IMR-90 (cell line): ENCODE measurements at regions not wholly inside any gene's neighbourhood (a gene's known extent, or its start where the extent isn't known, plus 50 kb on each side); places are given as distances from the start of the nearest gene placed in this dataset.

Experiments used
- ATAC-seq: fragments of 200-7000 bp; cut with Tn5 transposase; 2 replicates; pipeline ENCODE4 v1.9.1; 2020; ENCODE audit warnings: low read depth, mild to moderate bottlenecking, moderate library complexity
- BruUV-seq: library from RNA; stranded (reverse); fragments of 400-500 nt; replicated peaks from 2 replicates; lab custom pipeline; 2021; lab: Mats Ljungman, UMichigan
- CTCF ChIA-PET: fragments of 300-600 bp; formaldehyde crosslinking; extraction: SDS; loops from one replicate; lab custom pipeline; 2021; ENCODE audit warnings: antibody characterized with exemption; lab: Yijun Ruan, JAX
- POLR2A ChIA-PET: fragments of 300-600 bp; sonication (Branson Sonifier 250); formaldehyde crosslinking; loops from one replicate; lab custom pipeline; 2022; ENCODE audit warnings: antibody characterized with exemption; ENCODE audit not compliant: unreplicated experiment; lab: Charles Lee
- DNase-seq: peaks from one replicate; pipeline ENCODE4 v3.0.0; 2013
- H2AFZ ChIP-seq: replicated peaks from 2 replicates; pipeline ENCODE3; 2013; ENCODE audit warnings: low read length, mild to moderate bottlenecking; ENCODE audit not compliant: poor library complexity
- H2AK5ac ChIP-seq: 2 replicates; pipeline ENCODE4 v1.6.1; 2013; ENCODE audit warnings: low read depth, low read length, inconsistent platforms
- H2AK9ac ChIP-seq: replicated peaks from 2 replicates; pipeline ENCODE3; 2013; ENCODE audit warnings: mild to moderate bottlenecking, low read depth, low read length, moderate library complexity; ENCODE audit not compliant: poor library complexity
- H2BK120ac ChIP-seq: 2 replicates; pipeline ENCODE4 v1.6.1; 2013; ENCODE audit warnings: low read depth, low read length, inconsistent platforms
- H2BK15ac ChIP-seq: 3 replicates; pipeline ENCODE4 v1.6.1; 2013; ENCODE audit warnings: low read depth, low read length, inconsistent platforms
- H2BK20ac ChIP-seq: 2 replicates; pipeline ENCODE4 v1.6.1; 2013; ENCODE audit warnings: low read depth, mild to moderate bottlenecking, inconsistent platforms, low read length, moderate library complexity
- H2BK5ac ChIP-seq: 2 replicates; pipeline ENCODE4 v1.6.1; 2013; ENCODE audit warnings: mild to moderate bottlenecking, low read depth, low read length, inconsistent platforms; ENCODE audit not compliant: poor library complexity, severe bottlenecking
- H3K14ac ChIP-seq: replicated peaks from 2 replicates; pipeline ENCODE4 v1.6.1; 2013; ENCODE audit warnings: low read depth, low read length, inconsistent platforms
- H3K18ac ChIP-seq: 2 replicates; pipeline ENCODE4 v1.6.1; 2013; ENCODE audit warnings: low read depth, low read length, control low read depth
- H3K23ac ChIP-seq: 2 replicates; pipeline ENCODE4 v1.6.1; 2013; ENCODE audit warnings: low read depth, low read length, inconsistent platforms
- H3K27ac ChIP-seq: 2 replicates; pipeline ENCODE4 v1.5.1; 2013; ENCODE audit warnings: mild to moderate bottlenecking, control low read depth, low read length; ENCODE audit not compliant: insufficient read depth
- H3K27me3 ChIP-seq: 2 replicates; pipeline ENCODE4 v1.6.1; 2013; ENCODE audit warnings: low read length; ENCODE audit not compliant: control insufficient read depth, insufficient read depth
- H3K36me3 ChIP-seq: 2 replicates; pipeline ENCODE4 v1.6.1; 2013; ENCODE audit warnings: low read length, mixed read lengths; ENCODE audit not compliant: control insufficient read depth, insufficient read depth
- H3K4ac ChIP-seq: 2 replicates; pipeline ENCODE4 v1.6.1; 2013; ENCODE audit warnings: low read depth, low read length, inconsistent platforms
- H3K4me1 ChIP-seq: 2 replicates; pipeline ENCODE4 v1.6.1; 2013; ENCODE audit warnings: low read length, mixed read lengths; ENCODE audit not compliant: control insufficient read depth, insufficient read depth
- H3K4me2 ChIP-seq: 2 replicates; pipeline ENCODE4 v1.6.1; 2013; ENCODE audit warnings: low read depth, mild to moderate bottlenecking, control low read depth, low read length, moderate library complexity
- H3K4me3 ChIP-seq: 2 replicates; pipeline ENCODE4 v1.5.1; 2013; ENCODE audit warnings: low read depth, mild to moderate bottlenecking, control low read depth, low read length, moderate library complexity; ENCODE audit not compliant: insufficient read depth
- H3K56ac ChIP-seq: 2 replicates; pipeline ENCODE4 v1.6.1; 2013; ENCODE audit warnings: low read length, inconsistent platforms; ENCODE audit not compliant: insufficient read depth; ENCODE audit errors: extremely low read depth
- H3K79me1 ChIP-seq, 2 experiments: 2 replicates each; pipeline ENCODE4 v1.6.1; 2013; ENCODE audit warnings: low read length in 2 of 2, inconsistent platforms in 1 of 2, low read depth in 1 of 2
- H3K9ac ChIP-seq: 2 replicates; pipeline ENCODE4 v1.6.1; 2013; ENCODE audit warnings: low read depth, low read length, control low read depth
- H3K9me1 ChIP-seq: 2 replicates; pipeline ENCODE4 v1.6.1; 2013; ENCODE audit warnings: low read length, inconsistent platforms; ENCODE audit not compliant: insufficient read depth
- H3K9me3 ChIP-seq: 2 replicates; pipeline ENCODE4 v1.6.1; 2013; ENCODE audit warnings: low read length; ENCODE audit not compliant: control insufficient read depth, insufficient read depth
- H4K20me1 ChIP-seq: 2 replicates; pipeline ENCODE4 v1.6.1; 2013; ENCODE audit warnings: low read length, inconsistent platforms; ENCODE audit not compliant: insufficient read depth
- H4K5ac ChIP-seq: 2 replicates; pipeline ENCODE4 v1.6.1; 2013; ENCODE audit warnings: mild to moderate bottlenecking, low read depth, low read length, control low read depth
- H4K8ac ChIP-seq, 2 experiments: 2 replicates each; pipeline ENCODE4 v1.6.1; 2013; ENCODE audit warnings: low read depth in 2 of 2, low read length in 2 of 2, control low read depth in 1 of 2, inconsistent platforms in 1 of 2
- H4K91ac ChIP-seq: 2 replicates; pipeline ENCODE4 v1.6.1; 2013; ENCODE audit warnings: low read depth, low read length, inconsistent platforms; ENCODE audit not compliant: insufficient read depth
- CEBPB ChIP-seq: IDR thresholded peaks from 2 replicates; pipeline ENCODE4 v1.6.1; 2012; ENCODE audit warnings: low read depth, low read length, improper control_type of control experiment
- WGBS, 2 experiments: methylation state at CpG; one replicate each; pipeline versions ENCODE4 v1.1.5 to v1.1.7; 2013; ENCODE audit warnings: missing lambda C conversion rate in 2 of 2; ENCODE audit not compliant: insufficient read length in 1 of 2; ENCODE audit errors: extremely low coverage in 2 of 2; 5-methylcytosine and 5-hydroxymethylcytosine counted together
- dilution Hi-C: fragments of 300-500 bp; cut with HindIII; formaldehyde crosslinking; loops from one replicate; pipeline ENCODE4 v1.14.3; 2018; ENCODE audit warnings: low sequenced_read_pairs; ENCODE audit not compliant: unreplicated experiment
- in situ Hi-C: fragments of 300-500 bp; cut with MboI; formaldehyde crosslinking; loops from 3 replicates; pipeline ENCODE4 v1.14.3; 2019; ENCODE audit warnings: low sequenced_read_pairs, inconsistent platforms, mixed read lengths
- intact Hi-C: fragments of 100-400 bp; cut with micrococcal nuclease; formaldehyde crosslinking; loops from 2 replicates; pipeline ENCODE4 v1.10.0; 2022
- TF ChIP-seq, protein P1 (sequence below): fragments of 150-350 bp; IDR thresholded peaks from 2 replicates; pipeline ENCODE4 v1.6.1; 2016; ENCODE audit warnings: low read depth, mild to moderate bottlenecking, low read length, moderate library complexity, borderline replicate concordance

DNA sequence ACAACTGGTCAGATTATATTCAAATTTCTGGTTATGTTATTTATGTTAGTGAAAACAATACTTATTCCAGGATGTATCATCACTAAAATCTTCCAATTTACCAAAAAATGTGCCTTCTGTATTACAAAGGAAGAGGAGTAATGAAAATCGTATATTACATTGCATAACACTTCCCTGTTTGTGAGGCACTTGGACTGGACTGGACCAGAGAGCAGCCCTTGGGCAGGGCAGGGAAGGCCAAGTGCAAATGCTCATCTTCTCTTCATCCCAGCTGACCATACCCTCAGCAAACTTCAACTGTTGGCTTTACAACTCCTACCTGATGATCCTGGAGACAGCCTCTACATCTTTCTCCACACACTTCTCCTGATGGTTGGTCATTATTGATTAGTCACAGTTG lies 285.7 kb upstream of the MME start:
- Histone ChIP-seq H3K4me1 (peaks cover 7% of the 10 kb centered on the region), H3K4me3 (no peak overlapping the region), H4K5ac (peak overlapping the region; percentile 70; the same call in 1 of the 2 replicates), H3K9me1 (peaks cover 4% of the 10 kb centered on the region), H3K79me1 (no peaks in the 10 kb centered on the region), H2AFZ (peak overlapping the region; percentile 24), H3K14ac (peak overlapping the region; percentile 61), H2AK5ac (peak overlapping the region; percentile 97), H2BK120ac (peak overlapping the region; percentile 83), H3K9me3 (no peaks in the 10 kb centered on the region), H2AK9ac (no peak overlapping the region), H4K20me1 (no peaks in the 10 kb centered on the region), H3K36me3 (no peaks in the 10 kb centered on the region), H2BK15ac (peak overlapping the region; percentile 92; the same call in 2 of the 3 replicates), H3K27me3 (no peaks in the 10 kb centered on the region), H3K4me2 (no peak overlapping the region), H3K27ac (no peak overlapping the region; the same call in 1 of the 2 replicates), H2BK20ac (peak overlapping the region; percentile 86), H4K8ac (peak overlapping the region; percentile 32 to 34; a peak in 2 of 4 replicates), H4K91ac (peak overlapping the region; percentile 70), H3K56ac (no peak overlapping the region), H3K23ac (peak overlapping the region; percentile 76), H3K4ac (peak overlapping the region; percentile 30), H3K9ac (no peak overlapping the region), H2BK5ac (peak overlapping the region; percentile 49), H3K18ac (peak overlapping the region; percentile 90; the same call in 1 of the 2 replicates)
- CTCF ChIA-PET = interaction anchor here (0.7 to 0.8 kb wide), 2 partner anchors 11 to 14 kb away, joined by 3 read pairs; no protein-coding TSS in a partner anchor
- no peak for ATAC-seq
- no CpG with 5 or more reads among the region's 1 CpG for WGBS, 2 experiments
- POLR2A ChIA-PET = no interaction called here
- peak; percentile 49 for TF ChIP-seq CEBPB
- TF ChIP-seq, protein P1, sequence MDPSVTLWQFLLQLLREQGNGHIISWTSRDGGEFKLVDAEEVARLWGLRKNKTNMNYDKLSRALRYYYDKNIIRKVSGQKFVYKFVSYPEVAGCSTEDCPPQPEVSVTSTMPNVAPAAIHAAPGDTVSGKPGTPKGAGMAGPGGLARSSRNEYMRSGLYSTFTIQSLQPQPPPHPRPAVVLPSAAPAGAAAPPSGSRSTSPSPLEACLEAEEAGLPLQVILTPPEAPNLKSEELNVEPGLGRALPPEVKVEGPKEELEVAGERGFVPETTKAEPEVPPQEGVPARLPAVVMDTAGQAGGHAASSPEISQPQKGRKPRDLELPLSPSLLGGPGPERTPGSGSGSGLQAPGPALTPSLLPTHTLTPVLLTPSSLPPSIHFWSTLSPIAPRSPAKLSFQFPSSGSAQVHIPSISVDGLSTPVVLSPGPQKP = no peak
- in situ Hi-C loops (no loop called here), dilution Hi-C loops (no loop called here), intact Hi-C loops (no loop called here)
- no TSS peak for BruUV-seq
- no peak for DNase-seq
